Aorta (tissue), 5 donors: ENCODE measurements at regions not wholly inside any gene's neighbourhood (a gene's known extent, or its start where the extent isn't known, plus 50 kb on each side); places are given as distances from the start of the nearest gene placed in this dataset.
A peak's percentile ranks its signal among the peaks of the same experiment; 100 is the strongest.

Source experiments
- ATAC-seq: fragments of 200-7000 bp; cut with Tn5 transposase; one replicate; pipeline ENCODE4 v1.9.1; 2022; ENCODE audit warnings: moderate library complexity; ENCODE audit not compliant: low FRiP score
- DNase-seq, 2 donors: peaks; one replicate each; pipeline ENCODE4 v3.0.0-alpha.2; 2020
- H3K27ac ChIP-seq, 2 donors: one replicate each; pipeline ENCODE4 v1.5.1; 2013; ENCODE audit warnings: low read length in 2 of 2, mild to moderate bottlenecking in 2 of 2, moderate library complexity in 2 of 2, control low read depth in 1 of 2, inconsistent platforms in 1 of 2, low read depth in 1 of 2
- H3K27me3 ChIP-seq, 2 donors: one replicate each; pipeline ENCODE4 v1.6.1; 2013; ENCODE audit warnings: control low read depth in 1 of 2, low read length in 1 of 2, mild to moderate bottlenecking in 1 of 2, moderate library complexity in 1 of 2; ENCODE audit not compliant: insufficient read depth in 2 of 2, control insufficient read depth in 1 of 2
- H3K36me3 ChIP-seq, 2 donors: one replicate each; pipeline ENCODE4 v1.6.1; 2013; ENCODE audit warnings: control low read depth in 1 of 2, low read length in 1 of 2, mild to moderate bottlenecking in 1 of 2; ENCODE audit not compliant: insufficient read depth in 2 of 2, control insufficient read depth in 1 of 2
- H3K4me1 ChIP-seq, 2 donors: one replicate each; pipeline ENCODE4 v1.6.1; 2013; ENCODE audit warnings: low read length in 2 of 2, control low read depth in 1 of 2, mild to moderate bottlenecking in 1 of 2, moderate library complexity in 1 of 2; ENCODE audit not compliant: insufficient read depth in 2 of 2, control insufficient read depth in 1 of 2
- H3K4me3 ChIP-seq, 2 donors: one replicate each; pipeline ENCODE4 v1.5.1; 2013; ENCODE audit warnings: low read length in 2 of 2, control low read depth in 1 of 2, mild to moderate bottlenecking in 1 of 2
- H3K9me3 ChIP-seq: one replicate; pipeline ENCODE4 v1.6.1; 2013; ENCODE audit warnings: mild to moderate bottlenecking, low read length; ENCODE audit not compliant: control insufficient read depth
- WGBS, 2 donors: extraction: QIAGEN DNeasy Blood & Tissue Kit; methylation state at CpG; one replicate each; pipeline ENCODE4 v1.1.7; 2013; 5-methylcytosine and 5-hydroxymethylcytosine counted together
- intact Hi-C, 2 donors: fragments of 100-400 bp; cut with DNase I; formaldehyde crosslinking; loops; one replicate each; pipeline versions ENCODE4 v1.14.2 to v1.15.0; 2022
- donor health status: healthy with polysubstance abuse.
- donor health status: Bipolar disorder and iron deficiency.
- donor health status: DM: no; HTN: no; CAD: no.
- donor health status: DM: no; HTN: no; CAD: no.
- donor health status: DM: yes; HTN: yes; CAD: no.

DNA sequence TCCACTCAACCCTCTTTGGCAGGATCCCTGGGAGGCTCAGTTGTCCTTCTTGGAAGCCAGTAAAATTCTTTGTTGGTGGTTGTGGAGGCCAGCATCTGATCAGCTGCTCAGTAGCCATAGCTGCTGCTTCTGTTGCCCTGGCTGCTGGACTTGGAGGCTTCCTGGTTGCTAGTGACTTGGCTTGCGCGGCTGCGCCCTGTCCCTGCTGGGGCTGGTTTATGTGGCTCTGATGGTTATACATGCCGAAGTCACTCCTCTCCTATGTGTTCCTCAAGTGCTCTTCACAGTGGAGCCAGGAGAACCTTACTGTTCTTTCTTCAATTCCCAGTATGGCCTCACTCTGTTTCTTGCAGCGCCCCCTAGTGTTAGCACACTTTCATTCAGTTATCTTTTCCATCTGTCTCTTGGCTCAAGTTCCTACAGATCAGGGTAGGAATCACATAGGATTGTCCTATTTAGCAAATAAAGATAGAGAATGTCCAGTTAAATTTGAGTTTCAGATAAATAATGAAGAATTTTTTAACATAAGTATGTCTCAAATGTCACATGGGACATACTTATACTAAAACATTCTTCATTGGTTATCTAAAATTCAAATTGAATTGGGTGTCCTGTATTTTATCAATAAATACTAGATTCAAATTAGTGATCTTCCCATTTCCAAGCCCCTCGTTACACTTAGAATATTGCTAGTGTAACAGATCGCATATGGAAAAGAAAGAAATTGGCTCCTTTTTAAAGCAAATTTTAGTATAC, 176.5 kb downstream of the TGFB2 start:
- Histone ChIP-seq H3K36me3 (no peaks in the 10 kb centered on the region), H3K4me3 (no peak overlapping the region), H3K27me3 (no peaks in the 10 kb centered on the region), H3K9me3 (no peaks in the 10 kb centered on the region), H3K4me1 (no peaks in the 10 kb centered on the region), H3K27ac (no peak overlapping the region)
- DNase-seq, result peak in 1 of 2 donors; percentile 63
- ATAC-seq, result peak; percentile 71
- 81 to 84% methylated on average over 7 of the region's 7 CpGs for WGBS, 2 donors
- intact Hi-C loops, result loop anchor here (2.0 to 5.0 kb wide), 3 partner anchors 159 to 183 kb away; no protein-coding TSS in a partner anchor

DNA sequence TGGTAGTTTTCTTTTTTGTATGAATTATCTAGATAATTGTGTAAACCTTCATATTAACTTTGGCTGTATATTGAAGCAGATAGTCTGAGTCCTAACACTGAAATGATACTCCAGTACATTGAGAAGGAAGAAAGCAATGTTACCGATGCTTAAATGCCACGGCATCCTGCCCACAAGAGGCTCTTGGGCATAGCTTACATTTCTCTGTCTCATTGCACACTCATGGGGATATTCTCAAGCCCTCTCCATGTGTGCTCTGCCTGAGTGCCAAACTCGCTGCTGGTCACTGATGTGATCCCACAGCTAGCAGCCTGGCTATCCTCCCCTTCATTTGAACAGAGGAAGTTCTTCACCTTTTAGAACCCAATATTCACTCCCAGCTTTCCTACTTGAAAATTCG, 179.4 kb downstream of the TGFB2 start:
- Histone ChIP-seq H3K27me3 (no peaks in the 10 kb centered on the region), H3K27ac (no peak overlapping the region), H3K36me3 (no peaks in the 10 kb centered on the region), H3K9me3 (no peaks in the 10 kb centered on the region), H3K4me1 (no peaks in the 10 kb centered on the region), H3K4me3 (no peak overlapping the region)
- DNase-seq, result no peak
- WGBS, 2 donors, result 52 to 53% methylated on average over 4 of the region's 4 CpGs
- no peak for ATAC-seq
- intact Hi-C loops, result loop anchor here (5.0 kb wide), 2 partner anchors 162 to 182 kb away; no protein-coding TSS in a partner anchor

DNA sequence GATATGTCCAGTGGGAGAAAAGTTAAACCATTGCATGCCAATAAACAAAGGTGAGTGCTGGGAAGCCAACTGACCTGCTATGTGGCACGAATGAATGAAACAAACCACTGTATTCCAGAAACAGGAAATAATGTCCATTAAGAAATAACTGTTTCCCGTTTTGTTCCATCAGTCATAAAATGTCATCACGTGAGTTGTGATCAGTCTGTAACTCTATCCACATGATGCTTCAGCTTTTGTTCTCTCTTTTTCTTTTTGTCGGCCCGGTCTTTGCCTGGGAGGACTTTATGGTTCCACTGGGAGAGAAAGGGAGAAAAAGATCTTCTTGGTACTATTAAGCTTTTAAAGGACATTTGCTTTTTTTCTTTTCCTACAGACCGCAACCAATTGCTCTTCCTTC, 179.9 kb downstream of the TGFB2 start:
- no peak overlapping the region for H3K27ac ChIP-seq
- WGBS, 2 donors, result 86 to 88% methylated on average over 6 of the region's 6 CpGs
- DNase-seq, result no peak
- intact Hi-C loops, result no loop called here
- H3K36me3 ChIP-seq, result no peaks in the 10 kb centered on the region
- H3K9me3 ChIP-seq, result no peaks in the 10 kb centered on the region
- no peaks in the 10 kb centered on the region for H3K4me1 ChIP-seq
- no peaks in the 10 kb centered on the region for H3K27me3 ChIP-seq
- no peak overlapping the region for H3K4me3 ChIP-seq
- ATAC-seq, result no peak

DNA sequence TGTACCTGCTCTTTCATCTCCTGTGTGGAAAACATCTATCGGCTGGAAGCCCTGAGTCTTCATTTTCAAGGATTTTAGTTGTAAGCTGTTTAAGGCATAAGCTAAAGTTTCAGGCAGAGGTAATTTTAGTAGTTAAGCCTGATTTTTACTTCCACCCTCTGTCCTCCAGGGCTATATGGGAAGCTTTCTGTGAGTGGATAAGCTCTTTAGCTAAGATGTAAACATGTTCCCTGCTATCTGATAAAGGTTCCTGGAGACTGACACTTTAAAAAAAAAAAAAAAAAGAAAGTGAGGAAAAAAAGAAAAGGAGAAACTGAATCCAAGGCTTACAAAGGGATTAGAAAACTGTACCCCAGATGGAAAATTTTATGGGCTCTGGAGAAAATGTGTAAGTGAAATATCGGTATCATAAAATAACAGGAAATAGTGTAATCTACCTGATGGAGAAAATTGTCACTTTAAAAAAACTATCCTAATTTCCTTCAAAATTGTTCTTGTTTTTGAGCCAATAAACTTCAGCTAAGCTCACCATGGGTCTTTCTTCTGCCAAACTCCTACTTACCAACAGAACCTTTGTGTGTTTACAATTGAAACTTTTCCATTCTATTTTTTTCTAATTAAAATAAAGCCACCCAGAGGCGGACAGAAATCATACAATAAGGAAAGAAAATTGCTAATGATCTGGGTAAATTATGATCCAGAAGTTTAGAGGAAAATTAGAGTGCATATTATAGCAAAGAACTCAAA, 180.5 kb downstream of the TGFB2 start:
- H3K9me3 ChIP-seq, result no peaks in the 10 kb centered on the region

DNA sequence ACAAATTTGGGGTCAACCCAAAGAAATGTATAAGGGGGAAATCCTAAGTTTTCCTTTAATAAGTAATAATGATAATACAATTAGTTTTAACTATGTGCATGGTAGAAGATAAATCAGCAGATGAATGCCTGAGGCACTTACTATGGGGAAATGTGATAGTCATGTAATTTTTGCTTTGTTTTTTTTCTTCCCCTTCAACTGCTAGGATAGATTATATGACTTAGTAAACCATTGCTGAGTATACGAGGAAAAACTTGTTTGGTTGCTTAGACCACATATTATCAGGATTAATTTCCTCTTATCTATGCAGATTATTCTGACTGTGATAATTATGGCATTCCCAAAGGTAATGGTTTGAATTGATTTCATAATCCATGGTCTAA, 181.1 kb downstream of the TGFB2 start:
- Histone ChIP-seq H3K4me1 (no peaks in the 10 kb centered on the region), H3K9me3 (no peaks in the 10 kb centered on the region), H3K36me3 (no peaks in the 10 kb centered on the region), H3K27me3 (no peaks in the 10 kb centered on the region), H3K4me3 (no peak overlapping the region), H3K27ac (no peak overlapping the region)
- no peak for DNase-seq
- 83 to 91% methylated on average over 1 of the region's 1 CpG for WGBS, 2 donors
- intact Hi-C loops, result no loop called here
- ATAC-seq, result no peak

More for the DNA sequence above, 180.5 kb downstream of the TGFB2 start:
- Histone ChIP-seq H3K4me1 (no peaks in the 10 kb centered on the region), H3K36me3 (no peaks in the 10 kb centered on the region), H3K27me3 (no peaks in the 10 kb centered on the region), H3K4me3 (no peak overlapping the region), H3K27ac (no peak overlapping the region)
- DNase-seq (no peak), ATAC-seq (no peak)
- 86 to 88% methylated on average over 3 of the region's 3 CpGs for WGBS, 2 donors
- intact Hi-C loops, result no loop called here

DNA sequence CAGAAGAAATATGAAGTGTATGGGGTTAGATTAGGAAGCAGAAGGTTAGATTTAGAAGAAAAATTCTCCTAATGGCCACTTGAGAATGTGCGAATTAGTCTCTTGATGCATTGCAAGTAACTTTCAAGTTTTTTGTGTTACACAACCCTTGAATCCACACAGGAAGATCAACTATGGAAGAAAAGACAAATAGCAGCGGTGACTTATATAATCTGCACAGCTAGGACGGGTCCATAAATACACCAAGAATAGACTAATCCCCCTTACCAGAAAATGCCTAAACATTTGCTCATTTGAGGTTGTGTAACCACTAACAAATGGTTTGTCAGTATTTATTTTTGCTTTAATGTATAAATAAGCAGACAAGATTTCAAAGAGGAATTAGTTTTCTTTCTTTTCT, 182.6 kb downstream of the TGFB2 start:
- intact Hi-C loops, result no loop called here
- Histone ChIP-seq H3K27ac (no peak overlapping the region), H3K27me3 (no peaks in the 10 kb centered on the region), H3K9me3 (no peaks in the 10 kb centered on the region), H3K4me3 (no peak overlapping the region), H3K4me1 (no peaks in the 10 kb centered on the region), H3K36me3 (no peaks in the 10 kb centered on the region)
- no peak for DNase-seq
- ATAC-seq, result no peak
- 97 to 98% methylated on average over 3 of the region's 3 CpGs for WGBS, 2 donors

DNA sequence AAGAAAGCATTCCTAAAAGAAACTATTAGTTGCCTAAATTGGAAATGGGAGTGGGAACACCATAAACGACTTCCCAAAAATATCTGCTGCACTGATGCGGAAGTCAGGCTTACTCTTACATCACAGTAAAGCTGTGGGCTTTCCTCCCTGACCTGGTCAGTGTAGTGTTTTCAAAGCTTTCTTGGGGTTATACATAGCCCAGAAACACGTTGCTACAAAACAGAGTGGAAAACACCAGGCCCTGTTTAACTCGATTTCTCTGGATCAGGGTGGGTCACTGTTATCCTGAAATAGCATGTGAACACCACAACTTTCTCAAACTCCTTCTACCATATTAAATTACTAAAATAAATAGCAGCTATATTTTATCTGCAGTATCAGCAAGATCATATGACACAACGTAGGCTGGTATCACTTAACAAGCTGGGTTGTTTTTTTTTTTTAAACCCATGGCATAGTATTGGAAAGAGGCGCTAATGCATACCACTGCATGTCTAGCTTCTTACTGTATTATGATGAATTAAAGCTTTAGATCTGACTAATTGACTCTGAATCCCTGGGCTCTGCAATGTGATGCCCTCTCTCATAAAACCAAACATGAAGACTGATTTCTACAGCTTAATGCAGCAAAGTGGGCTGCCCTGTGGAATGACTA, 184.6 kb downstream of the TGFB2 start:
- Histone ChIP-seq H3K4me1 (no peaks in the 10 kb centered on the region), H3K4me3 (no peak overlapping the region), H3K9me3 (no peaks in the 10 kb centered on the region), H3K27ac (no peak overlapping the region), H3K27me3 (no peaks in the 10 kb centered on the region), H3K36me3 (no peaks in the 10 kb centered on the region)
- ATAC-seq (no peak), DNase-seq (no peak)
- 56 to 58% methylated on average over 6 of the region's 6 CpGs for WGBS, 2 donors
- intact Hi-C loops, result no loop called here

DNA sequence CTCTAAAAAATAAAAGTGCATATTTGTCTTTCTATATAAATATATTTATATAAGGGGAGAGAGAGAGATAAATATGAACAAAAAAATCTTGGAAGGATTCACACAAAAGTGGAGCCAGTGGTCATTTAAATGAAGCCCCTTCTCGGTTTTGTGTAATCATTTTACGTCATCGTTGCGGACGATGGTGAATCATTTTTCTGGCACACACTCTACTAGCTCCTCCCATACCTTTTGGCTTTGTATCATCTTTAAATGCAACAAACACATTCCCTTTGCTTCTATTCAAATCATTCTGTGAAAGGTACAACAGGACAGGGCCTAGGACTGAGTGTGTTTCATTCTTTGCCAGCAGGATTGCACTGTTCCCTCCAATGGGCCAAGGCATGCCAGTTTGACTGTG, 186.8 kb downstream of the TGFB2 start:
- Histone ChIP-seq H3K4me3 (no peak overlapping the region), H3K27ac (no peak overlapping the region), H3K36me3 (no peaks in the 10 kb centered on the region), H3K27me3 (no peaks in the 10 kb centered on the region), H3K9me3 (no peaks in the 10 kb centered on the region), H3K4me1 (no peaks in the 10 kb centered on the region)
- no peak for DNase-seq
- ATAC-seq, result no peak
- WGBS, 2 donors, result 94 to 96% methylated on average over 5 of the region's 5 CpGs
- intact Hi-C loops, result no loop called here
